IPS-20b (cell line): ENCODE measurements at regions not wholly inside any gene's neighbourhood (a gene's known extent, or its start where the extent isn't known, plus 50 kb on each side); places are given as distances from the start of the nearest gene placed in this dataset.
"Not testable (repeated sequence)": the region's sequence is repeated elsewhere in the genome, so short reads cannot be mapped to it uniquely, and the experiment has no call there.

Source experiments
- H3K27ac ChIP-seq: one replicate; pipeline ENCODE4 v1.5.1; 2013; ENCODE audit warnings: low read length
- H3K27me3 ChIP-seq: 2 replicates; pipeline ENCODE4 v1.6.1; 2013; ENCODE audit warnings: mild to moderate bottlenecking, low read length, inconsistent platforms; ENCODE audit not compliant: insufficient read depth
- H3K36me3 ChIP-seq: 2 replicates; pipeline ENCODE4 v1.6.1; 2013; ENCODE audit warnings: low read depth, mild to moderate bottlenecking, inconsistent platforms, low read length, moderate library complexity; ENCODE audit not compliant: insufficient read depth
- H3K4me1 ChIP-seq: 2 replicates; pipeline ENCODE4 v1.6.1; 2013; ENCODE audit warnings: mild to moderate bottlenecking, control low read depth, inconsistent platforms, low read length, moderate library complexity; ENCODE audit not compliant: insufficient read depth
- H3K4me3 ChIP-seq: 2 replicates; pipeline ENCODE4 v1.5.1; 2013; ENCODE audit warnings: mild to moderate bottlenecking, low read length, inconsistent platforms
- H3K9ac ChIP-seq: 2 replicates; pipeline ENCODE4 v1.6.1; 2013; ENCODE audit warnings: low read depth, mild to moderate bottlenecking, inconsistent platforms, low read length, moderate library complexity
- H3K9me3 ChIP-seq: 2 replicates; pipeline ENCODE4 v1.6.1; 2013; ENCODE audit warnings: mild to moderate bottlenecking, low read depth, low read length, inconsistent platforms; ENCODE audit not compliant: insufficient read depth

GRCh38 chrX:107374132-107374531 lies 75.3 kb upstream of the FRMPD3 start:
- no peak overlapping the region for H3K4me3 ChIP-seq
- no peaks in the 10 kb centered on the region for H3K4me1 ChIP-seq
- no peaks in the 10 kb centered on the region for H3K27me3 ChIP-seq
- H3K9ac ChIP-seq = no peak overlapping the region
- H3K27ac ChIP-seq = no peak overlapping the region
- no peaks in the 10 kb centered on the region for H3K9me3 ChIP-seq
- H3K36me3 ChIP-seq = no peaks in the 10 kb centered on the region

DNA sequence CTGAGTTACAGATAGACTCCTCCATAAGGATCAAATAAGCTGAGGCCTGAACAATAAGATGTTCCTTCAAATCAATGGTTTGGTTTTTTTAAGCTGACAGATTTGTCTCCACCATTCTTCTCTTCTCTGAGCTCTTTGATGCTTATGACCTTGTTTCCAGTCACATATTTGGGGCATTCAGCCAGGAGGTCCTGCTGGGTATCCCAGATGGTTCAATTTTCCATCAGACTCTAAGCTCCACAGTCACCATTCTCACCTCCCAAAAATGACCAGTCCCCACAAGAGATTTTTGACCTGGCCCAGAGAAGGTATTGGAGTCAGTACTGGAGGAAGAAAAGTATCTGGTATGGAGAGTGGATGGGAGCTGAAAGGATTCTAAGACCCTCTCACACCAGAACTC lies 74.6 kb upstream of the FRMPD3 start:
- no peak overlapping the region for H3K27ac ChIP-seq
- no peaks in the 10 kb centered on the region for H3K27me3 ChIP-seq
- H3K9me3 ChIP-seq = no peaks in the 10 kb centered on the region
- H3K4me3 ChIP-seq = no peak overlapping the region
- H3K36me3 ChIP-seq = no peaks in the 10 kb centered on the region
- no peaks in the 10 kb centered on the region for H3K4me1 ChIP-seq
- H3K9ac ChIP-seq = no peak overlapping the region

DNA sequence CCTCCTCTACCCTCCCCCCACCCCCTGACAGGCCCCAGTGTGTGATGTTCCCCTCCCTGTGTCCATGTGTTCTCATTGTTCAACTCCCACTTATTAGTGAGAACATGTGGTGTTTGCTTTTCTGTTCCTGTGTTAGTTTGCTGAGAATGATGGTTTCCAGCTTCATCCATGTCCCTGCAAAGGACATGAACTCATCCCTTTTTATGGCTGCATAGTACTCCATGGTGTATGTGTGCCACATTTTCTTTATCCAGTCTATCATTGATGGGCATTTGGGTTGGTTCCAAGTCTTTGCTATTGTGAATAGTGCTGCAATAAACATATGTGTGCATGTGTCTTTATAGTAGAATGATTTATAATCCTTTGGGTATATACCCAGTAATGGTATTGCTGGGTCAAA lies 73.3 kb upstream of the FRMPD3 start:
- H3K9ac ChIP-seq, H3K27ac ChIP-seq, H3K36me3 ChIP-seq, H3K9me3 ChIP-seq, H3K27me3 ChIP-seq, H3K4me1 ChIP-seq, H3K4me3 ChIP-seq: not testable (repeated sequence)

DNA sequence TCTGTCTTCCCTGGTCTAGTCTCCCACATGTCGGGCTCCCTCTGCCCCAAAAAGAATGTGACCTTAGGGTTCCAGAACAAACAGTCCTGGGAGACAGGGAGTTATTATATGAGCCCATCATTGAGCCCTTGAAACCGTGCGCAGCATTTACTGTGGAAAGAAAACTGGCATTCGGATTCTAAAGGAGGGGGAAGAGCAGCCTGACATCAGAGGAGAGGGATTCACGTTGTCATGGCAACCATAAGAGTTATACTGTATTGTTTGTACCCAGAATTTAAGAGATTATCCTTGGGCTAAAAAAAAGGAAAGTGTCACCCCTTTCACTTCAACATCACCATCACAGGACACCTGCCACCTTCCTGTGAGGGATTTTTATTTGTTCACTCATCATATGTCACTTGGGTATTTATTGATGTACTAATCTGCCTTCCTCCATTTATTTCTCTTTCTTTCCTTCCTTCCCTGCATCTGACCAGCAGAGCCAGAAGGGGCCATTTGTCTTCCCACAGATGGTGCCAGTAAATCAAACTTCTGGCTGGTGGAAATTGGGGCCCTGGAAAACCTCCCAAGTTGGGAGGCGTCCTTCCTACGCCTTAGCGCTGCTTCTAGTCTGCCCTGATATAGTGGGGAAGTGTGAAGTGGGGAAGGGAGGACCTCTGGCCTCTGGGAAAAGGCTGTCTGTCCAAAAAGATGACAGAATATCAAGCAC lies 64.9 kb upstream of the FRMPD3 start:
- Histone ChIP-seq H3K36me3 (no peaks in the 10 kb centered on the region), H3K9ac (no peak overlapping the region), H3K27me3 (no peaks in the 10 kb centered on the region), H3K27ac (no peak overlapping the region), H3K9me3 (no peaks in the 10 kb centered on the region), H3K4me3 (no peak overlapping the region), H3K4me1 (no peaks in the 10 kb centered on the region)

DNA sequence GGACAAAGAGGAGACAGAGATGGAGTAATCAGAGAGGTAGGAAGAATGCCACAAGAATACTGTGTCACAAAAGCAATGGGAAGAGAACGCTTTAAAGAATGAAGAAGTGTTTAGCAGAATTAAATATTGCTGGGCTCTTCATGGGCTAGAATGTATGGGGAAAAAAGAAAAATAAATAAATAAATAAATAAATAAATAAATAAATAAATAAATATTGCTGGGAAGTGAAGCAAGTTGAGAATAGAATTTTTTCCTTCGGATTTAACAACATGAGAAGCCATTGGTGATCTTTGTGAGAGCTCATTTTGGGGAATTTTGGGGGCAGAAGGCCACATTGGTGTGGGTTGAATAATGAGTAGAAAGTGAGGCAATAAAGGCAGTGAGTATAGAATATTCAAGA lies 59.7 kb upstream of the FRMPD3 start:
- no peak overlapping the region for H3K4me3 ChIP-seq
- no peaks in the 10 kb centered on the region for H3K9me3 ChIP-seq
- H3K27ac ChIP-seq = no peak overlapping the region
- H3K36me3 ChIP-seq = no peaks in the 10 kb centered on the region
- no peaks in the 10 kb centered on the region for H3K27me3 ChIP-seq
- no peaks in the 10 kb centered on the region for H3K4me1 ChIP-seq
- H3K9ac ChIP-seq = no peak overlapping the region

GRCh38 chrX:107393656-107394055 lies 55.8 kb upstream of the FRMPD3 start:
- not testable (repeated sequence) for H3K4me1 ChIP-seq, H3K9me3 ChIP-seq, H3K9ac ChIP-seq, H3K36me3 ChIP-seq, H3K27ac ChIP-seq, H3K4me3 ChIP-seq, H3K27me3 ChIP-seq

- H3K27me3 ChIP-seq = no peaks in the 10 kb centered on the region
- H3K4me1 ChIP-seq = no peaks in the 10 kb centered on the region
- H3K9ac ChIP-seq = no peak overlapping the region
- H3K27ac ChIP-seq = no peak overlapping the region
- H3K9me3 ChIP-seq = no peaks in the 10 kb centered on the region
- no peaks in the 10 kb centered on the region for H3K36me3 ChIP-seq
- no peak overlapping the region for H3K4me3 ChIP-seq
Measured at GRCh38 chrX:107396235-107396634, 53.2 kb upstream of the FRMPD3 start.

DNA sequence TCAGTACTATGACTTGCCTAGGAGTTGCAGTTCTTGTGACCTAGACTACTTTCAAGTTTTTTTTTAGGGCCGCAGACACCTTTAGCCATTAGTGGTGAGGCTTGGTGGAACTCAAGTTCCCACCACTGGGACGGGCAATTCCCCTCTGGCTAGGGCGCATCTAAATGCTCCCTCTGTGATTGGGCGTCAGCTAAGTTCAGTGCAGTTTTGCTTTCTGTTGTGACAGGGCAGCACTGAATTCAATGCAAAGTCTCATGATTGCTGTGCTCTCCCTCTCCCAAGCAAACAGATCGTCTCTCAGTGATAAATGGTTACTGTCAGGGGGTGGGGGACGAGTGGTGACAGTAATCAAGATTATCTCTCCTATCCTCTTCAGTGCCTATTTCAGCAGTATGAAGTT lies 52.7 kb upstream of the FRMPD3 start:
- Histone ChIP-seq H3K9me3 (no peaks in the 10 kb centered on the region), H3K36me3 (no peaks in the 10 kb centered on the region), H3K9ac (no peak overlapping the region), H3K4me3 (no peak overlapping the region), H3K27me3 (no peaks in the 10 kb centered on the region), H3K4me1 (no peaks in the 10 kb centered on the region), H3K27ac (no peak overlapping the region)

DNA sequence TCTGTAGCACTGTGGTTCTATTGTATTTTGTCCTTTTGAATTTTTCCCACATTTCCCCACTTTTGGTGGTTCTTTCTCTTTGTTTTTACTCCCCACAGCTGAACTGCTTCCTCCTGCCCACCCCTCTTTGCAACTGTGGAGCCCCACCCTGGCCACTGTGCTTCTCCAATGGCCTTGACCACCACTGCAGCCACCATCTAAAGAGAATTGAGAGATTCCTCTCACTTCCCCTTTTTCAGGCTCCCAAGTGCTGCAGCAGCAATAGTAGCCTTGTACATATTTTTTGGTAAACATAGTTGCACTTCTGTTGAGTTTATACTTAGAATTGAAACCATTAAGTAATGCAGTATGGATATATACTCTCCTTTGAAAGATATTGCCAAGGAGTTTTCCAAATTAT lies 51.3 kb upstream of the FRMPD3 start:
- H3K27me3 ChIP-seq = no peaks in the 10 kb centered on the region
- no peaks in the 10 kb centered on the region for H3K9me3 ChIP-seq

More for the DNA sequence above, 51.3 kb upstream of the FRMPD3 start:
- Histone ChIP-seq H3K27ac (no peak overlapping the region), H3K4me3 (no peak overlapping the region), H3K4me1 (no peaks in the 10 kb centered on the region), H3K9ac (no peak overlapping the region), H3K36me3 (no peaks in the 10 kb centered on the region)
